ENCODE measurements at regions not wholly inside any gene's neighbourhood (a gene's known extent, or its start where the extent isn't known, plus 50 kb on each side); places are given as distances from the start of the nearest gene placed in this dataset.

- DNase-seq (ENCODE audit: low read depth in 1 of 2, low spot score in 1 of 2) = no peak
These were observed 65.6 kb upstream of the ERRFI1 start for GRCh38 chr1:8091691-8092090.

GRCh38 chr1:8090241-8090702 is 64.2 kb upstream of the ERRFI1 start:
- no peak for DNase-seq (ENCODE audit: low read depth in 1 of 2, low spot score in 1 of 2)

GRCh38 chr1:8089535-8090228 is 63.6 kb upstream of the ERRFI1 start:
- no peak for DNase-seq (ENCODE audit: low read depth in 1 of 2, low spot score in 1 of 2)

- no peak for DNase-seq (ENCODE audit: low read depth in 1 of 2, low spot score in 1 of 2)
These were observed 59.9 kb upstream of the ERRFI1 start for GRCh38 chr1:8086055-8086454.

- no peak for DNase-seq (ENCODE audit: low read depth in 1 of 2, low spot score in 1 of 2)
These were observed 58.8 kb upstream of the ERRFI1 start for GRCh38 chr1:8084913-8085312.

GRCh38 chr1:8083739-8084484 is 57.8 kb upstream of the ERRFI1 start:
- DNase-seq (ENCODE audit: low read depth in 1 of 2, low spot score in 1 of 2) = no peak

- DNase-seq (ENCODE audit: low read depth in 1 of 2, low spot score in 1 of 2) = no peak
These were observed 56.8 kb upstream of the ERRFI1 start for GRCh38 chr1:8082945-8083344.

GRCh38 chr1:8078176-8078671 is 52.1 kb upstream of the ERRFI1 start:
- DNase-seq (ENCODE audit: low read depth in 1 of 2, low spot score in 1 of 2) = no peak

- DNase-seq (ENCODE audit: low read depth in 1 of 2, low spot score in 1 of 2) = no peak
These were observed 51.5 kb upstream of the ERRFI1 start for GRCh38 chr1:8077602-8078001.

GRCh38 chr1:8077120-8077573 is 51.0 kb upstream of the ERRFI1 start:
- no peak for DNase-seq (ENCODE audit: low read depth in 1 of 2, low spot score in 1 of 2)

- DNase-seq (ENCODE audit: low read depth in 1 of 2, low spot score in 1 of 2) = no peak
These were observed 50.1 kb upstream of the ERRFI1 start for GRCh38 chr1:8076176-8076575.
